Skeletal muscle satellite cell (primary cell): ENCODE measurements at regions not wholly inside any gene's neighbourhood (a gene's known extent, or its start where the extent isn't known, plus 50 kb on each side); places are given as distances from the start of the nearest gene placed in this dataset.

Experiments used
- H3K27me3 ChIP-seq: 2 replicates; pipeline ENCODE4 v1.7.0; 2013; ENCODE audit warnings: low read length; ENCODE audit not compliant: control insufficient read depth, insufficient read depth
- H3K36me3 ChIP-seq: 2 replicates; pipeline ENCODE4 v1.7.0; 2013; ENCODE audit warnings: mild to moderate bottlenecking, control low read depth, low read length; ENCODE audit not compliant: insufficient read depth
- H3K4me1 ChIP-seq: 2 replicates; pipeline ENCODE4 v1.7.0; 2013; ENCODE audit warnings: low read length; ENCODE audit not compliant: control insufficient read depth, insufficient read depth
- H3K4me2 ChIP-seq: 2 replicates; pipeline ENCODE4 v1.7.0; 2013; ENCODE audit warnings: mild to moderate bottlenecking, low read length
- H3K4me3 ChIP-seq: 2 replicates; pipeline ENCODE4 v1.7.0; 2013; ENCODE audit warnings: low read length
- H3K9ac ChIP-seq: 2 replicates; pipeline ENCODE4 v1.7.0; 2013; ENCODE audit warnings: mild to moderate bottlenecking, low read depth, low read length, moderate library complexity
- H3K9me3 ChIP-seq: replicated peaks from 2 replicates; pipeline ENCODE4 v1.7.0; 2013; ENCODE audit warnings: mild to moderate bottlenecking, control low read depth, low read length

DNA sequence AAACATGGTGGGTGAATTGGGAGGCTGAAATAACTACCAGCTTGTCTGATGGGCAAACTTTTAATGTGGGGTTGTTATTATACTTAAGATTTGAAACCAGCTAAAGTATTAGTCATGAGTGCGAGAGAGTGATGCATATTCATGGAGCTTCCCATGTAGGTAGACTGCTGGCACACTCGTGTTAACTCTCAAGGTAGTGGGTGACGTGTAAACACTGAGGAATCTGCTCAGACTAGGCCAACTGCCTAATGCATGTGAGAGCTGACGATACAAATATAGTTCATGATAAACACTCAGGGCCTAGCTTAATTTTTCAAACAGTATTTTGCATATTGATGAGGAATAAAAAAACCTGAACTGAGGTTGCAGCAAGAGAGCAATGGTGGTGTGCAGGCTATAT lies 1165.7 kb upstream of the PIK3C3 start:
- no peak overlapping the region for H3K9ac ChIP-seq
- H3K36me3 ChIP-seq: no peaks in the 10 kb centered on the region
- no peaks in the 10 kb centered on the region for H3K9me3 ChIP-seq
- H3K4me2 ChIP-seq: no peak overlapping the region
- no peaks in the 10 kb centered on the region for H3K27me3 ChIP-seq
- H3K4me3 ChIP-seq: no peak overlapping the region
- H3K4me1 ChIP-seq: no peaks in the 10 kb centered on the region

DNA sequence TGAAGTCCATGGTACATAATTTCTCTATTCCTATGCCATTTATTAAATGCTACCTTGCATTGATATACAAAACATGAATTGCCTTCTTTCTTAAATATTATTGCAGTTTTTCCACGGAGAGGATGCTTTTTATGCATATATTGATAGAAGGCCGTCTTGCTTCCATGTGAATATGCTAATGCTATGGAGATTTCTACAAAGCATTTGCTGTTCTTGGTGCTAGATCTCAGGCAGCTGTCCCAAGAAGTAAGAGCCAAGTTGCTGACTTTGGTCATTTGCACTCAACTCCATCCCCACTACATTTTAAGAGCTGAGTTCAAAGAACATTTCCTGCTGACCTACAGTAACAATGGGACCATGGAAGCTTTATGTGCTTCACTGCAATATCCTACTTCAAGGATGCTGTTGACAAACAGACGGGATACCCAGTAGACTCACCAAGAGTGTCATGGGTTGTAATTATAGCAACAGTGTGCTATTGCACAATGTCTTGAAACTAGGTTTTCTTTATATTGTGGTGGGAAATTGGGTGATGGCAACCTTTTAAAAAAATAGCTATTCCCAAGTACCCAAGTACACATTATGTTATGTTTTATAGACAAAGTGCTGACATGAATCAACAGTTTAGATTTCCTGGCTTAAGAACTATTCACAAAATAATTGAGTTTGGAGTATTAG lies 1172.4 kb upstream of the PIK3C3 start:
- Histone ChIP-seq H3K36me3 (no peaks in the 10 kb centered on the region), H3K9me3 (no peaks in the 10 kb centered on the region), H3K4me2 (no peak overlapping the region), H3K27me3 (no peaks in the 10 kb centered on the region), H3K4me1 (no peaks in the 10 kb centered on the region), H3K4me3 (no peak overlapping the region), H3K9ac (no peak overlapping the region)

DNA sequence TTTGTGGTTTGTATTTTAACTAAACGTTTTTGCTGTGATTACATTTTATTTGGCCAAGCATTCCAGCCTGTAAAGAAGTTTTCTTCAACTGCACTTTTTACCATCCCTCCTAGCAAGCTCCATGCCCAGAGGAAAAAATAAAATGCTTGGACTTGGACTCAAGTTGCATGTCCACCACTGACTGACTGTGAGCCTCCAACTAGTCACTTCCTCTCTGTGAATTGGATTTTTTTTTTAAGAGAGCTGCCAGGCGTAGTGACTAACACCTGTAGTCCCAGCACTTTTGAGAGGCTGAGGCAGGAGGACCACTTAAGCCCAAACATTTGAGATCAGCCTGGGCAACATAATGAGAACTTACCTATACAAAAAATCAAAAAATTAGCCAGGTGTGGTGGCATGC lies 1185.2 kb upstream of the PIK3C3 start:
- H3K4me2 ChIP-seq: no peak overlapping the region
- no peaks in the 10 kb centered on the region for H3K9me3 ChIP-seq
- H3K27me3 ChIP-seq: no peaks in the 10 kb centered on the region
- no peak overlapping the region for H3K9ac ChIP-seq
- H3K4me1 ChIP-seq: no peaks in the 10 kb centered on the region
- H3K4me3 ChIP-seq: no peak overlapping the region
- H3K36me3 ChIP-seq: no peaks in the 10 kb centered on the region

DNA sequence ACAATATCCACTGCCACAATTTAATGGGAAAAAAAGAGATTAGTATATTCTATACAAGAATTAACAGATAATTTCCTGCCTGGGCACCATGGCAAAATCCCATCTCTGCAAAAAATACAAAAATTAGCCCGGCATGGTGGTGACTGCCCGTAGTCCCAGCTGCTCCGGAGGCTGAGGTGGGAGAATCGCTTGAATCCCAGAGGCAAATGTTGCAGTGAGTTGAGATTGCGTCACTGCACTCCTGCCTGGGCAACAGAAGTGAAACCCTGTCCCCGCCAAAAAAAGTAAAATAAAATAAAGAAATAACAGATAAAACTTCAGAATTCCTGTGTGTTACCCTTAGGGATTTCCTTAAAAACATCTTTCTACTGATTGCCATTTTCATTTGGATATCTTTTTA lies 1194.8 kb upstream of the PIK3C3 start:
- H3K4me1 ChIP-seq: peaks cover 2% of the 10 kb centered on the region
- H3K9me3 ChIP-seq: no peaks in the 10 kb centered on the region
- H3K9ac ChIP-seq: no peak overlapping the region
- H3K36me3 ChIP-seq: no peaks in the 10 kb centered on the region
- H3K27me3 ChIP-seq: no peaks in the 10 kb centered on the region
- no peak overlapping the region for H3K4me3 ChIP-seq
- H3K4me2 ChIP-seq: no peak overlapping the region

DNA sequence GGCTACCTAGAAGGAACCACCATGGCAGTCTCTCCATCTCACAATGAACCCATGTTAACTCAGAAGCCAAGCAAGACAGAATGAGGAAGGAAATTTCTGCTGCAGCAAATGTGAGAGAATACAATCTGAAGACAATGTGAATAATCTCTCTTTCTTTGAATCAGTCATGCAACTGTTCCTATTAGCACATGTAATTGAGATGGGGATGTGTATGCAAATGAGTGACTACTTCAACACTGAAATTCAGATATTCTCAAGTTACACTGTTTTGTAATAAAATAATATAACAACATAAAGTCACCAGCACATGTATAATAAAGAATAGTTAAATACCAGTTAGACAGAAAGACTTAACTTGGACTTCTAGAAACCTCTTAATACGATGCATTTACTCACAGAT lies 1200.6 kb upstream of the PIK3C3 start:
- H3K4me1 ChIP-seq: peaks cover 9% of the 10 kb centered on the region
- no peaks in the 10 kb centered on the region for H3K9me3 ChIP-seq
- H3K36me3 ChIP-seq: no peaks in the 10 kb centered on the region
- H3K9ac ChIP-seq: no peak overlapping the region
- H3K4me3 ChIP-seq: no peak overlapping the region
- no peaks in the 10 kb centered on the region for H3K27me3 ChIP-seq
- H3K4me2 ChIP-seq: no peak overlapping the region

DNA sequence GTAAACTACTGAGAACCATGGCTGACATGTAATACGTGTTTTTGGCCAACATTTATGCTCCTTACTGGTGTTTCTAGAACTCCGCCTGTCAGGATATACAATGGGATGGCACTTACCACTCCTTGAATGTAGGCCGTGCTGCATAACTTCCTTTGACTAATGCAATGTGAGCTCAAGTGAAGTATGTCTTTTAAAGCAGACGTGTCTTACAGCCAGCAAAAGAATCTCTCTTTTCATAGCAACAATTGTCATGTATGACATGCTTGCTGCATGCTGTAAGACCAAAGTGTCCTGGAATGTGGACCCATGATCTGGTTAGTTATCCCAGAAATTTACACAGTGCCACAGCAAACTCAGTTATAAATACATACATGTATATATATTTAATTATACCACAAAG lies 1202.7 kb upstream of the PIK3C3 start:
- no peak overlapping the region for H3K4me3 ChIP-seq
- no peaks in the 10 kb centered on the region for H3K27me3 ChIP-seq
- H3K36me3 ChIP-seq: no peaks in the 10 kb centered on the region
- H3K4me1 ChIP-seq: peaks cover 9% of the 10 kb centered on the region
- H3K9me3 ChIP-seq: no peaks in the 10 kb centered on the region
- no peak overlapping the region for H3K9ac ChIP-seq
- no peak overlapping the region for H3K4me2 ChIP-seq

DNA sequence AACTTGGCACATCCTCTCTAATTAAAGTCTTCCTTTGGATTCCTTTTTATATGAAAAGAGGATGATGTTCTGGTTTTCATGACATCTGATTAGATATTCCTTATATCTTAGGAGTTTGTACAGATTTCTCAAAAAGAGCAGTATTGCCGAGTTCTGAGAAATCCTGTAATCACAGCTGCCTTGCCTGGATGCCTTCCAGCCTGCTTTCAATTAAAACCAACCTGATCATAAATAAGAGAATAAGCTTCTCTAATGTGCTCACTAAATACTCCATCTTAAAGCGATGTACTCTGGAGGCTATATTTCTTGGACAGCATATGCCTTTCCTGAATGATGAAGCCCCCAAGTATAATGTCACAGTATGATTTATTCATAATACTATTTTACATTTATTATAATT lies 1203.8 kb upstream of the PIK3C3 start:
- Histone ChIP-seq H3K4me1 (peaks cover 9% of the 10 kb centered on the region), H3K4me3 (no peak overlapping the region), H3K27me3 (no peaks in the 10 kb centered on the region), H3K9me3 (no peaks in the 10 kb centered on the region), H3K36me3 (no peaks in the 10 kb centered on the region), H3K4me2 (no peak overlapping the region), H3K9ac (no peak overlapping the region)

DNA sequence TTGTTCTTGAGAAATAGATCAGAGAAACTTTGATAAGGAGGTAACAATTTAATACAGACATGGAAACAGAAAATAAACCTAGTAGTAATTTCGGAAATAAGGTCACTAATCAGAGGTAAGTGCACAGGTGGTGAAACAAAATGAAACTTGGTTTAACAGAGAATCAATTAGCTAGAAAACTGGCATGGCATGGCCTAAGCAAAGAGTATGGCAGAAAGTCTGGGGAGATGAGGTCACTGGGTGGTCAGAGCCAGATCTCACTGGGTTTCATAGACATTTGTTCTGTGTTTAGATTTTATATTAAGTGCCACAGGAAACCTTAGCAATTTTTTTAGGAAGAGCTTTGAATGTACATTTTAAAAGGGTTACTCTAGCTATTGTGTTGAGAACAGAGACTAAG lies 1216.0 kb upstream of the PIK3C3 start:
- Histone ChIP-seq H3K9ac (no peak overlapping the region), H3K4me3 (no peak overlapping the region), H3K4me2 (no peak overlapping the region), H3K9me3 (no peaks in the 10 kb centered on the region), H3K4me1 (no peaks in the 10 kb centered on the region), H3K36me3 (no peaks in the 10 kb centered on the region), H3K27me3 (no peaks in the 10 kb centered on the region)

DNA sequence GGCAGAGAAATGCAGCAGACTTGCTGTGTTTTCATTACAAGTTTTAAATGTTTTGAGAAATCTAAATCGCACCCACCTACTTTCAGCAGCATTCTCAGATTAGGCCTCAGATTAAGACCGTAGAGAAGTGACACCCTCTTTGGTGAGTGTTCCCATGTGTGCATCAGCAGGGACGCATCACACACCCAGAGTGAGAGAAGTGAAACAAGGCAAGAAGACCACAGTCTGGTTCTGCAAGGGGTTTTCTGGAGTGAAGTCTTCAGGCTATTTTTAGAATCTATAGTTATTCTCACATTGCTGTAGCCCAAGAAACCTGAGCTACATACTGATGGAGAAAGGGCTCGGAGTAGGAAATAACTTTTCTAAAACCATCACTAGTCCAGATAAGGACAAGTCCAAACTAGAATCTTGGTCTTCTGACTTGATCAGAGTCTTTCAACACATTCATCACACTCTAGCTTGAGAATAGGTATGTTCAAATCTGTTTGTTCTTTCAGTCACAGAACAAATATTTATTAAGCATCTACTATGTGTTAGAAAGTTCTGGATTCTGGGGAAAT lies 1216.6 kb upstream of the PIK3C3 start:
- H3K4me1 ChIP-seq: no peaks in the 10 kb centered on the region
- no peaks in the 10 kb centered on the region for H3K9me3 ChIP-seq
- H3K4me2 ChIP-seq: no peak overlapping the region
- H3K9ac ChIP-seq: no peak overlapping the region
- H3K4me3 ChIP-seq: no peak overlapping the region
- no peaks in the 10 kb centered on the region for H3K27me3 ChIP-seq
- H3K36me3 ChIP-seq: no peaks in the 10 kb centered on the region

DNA sequence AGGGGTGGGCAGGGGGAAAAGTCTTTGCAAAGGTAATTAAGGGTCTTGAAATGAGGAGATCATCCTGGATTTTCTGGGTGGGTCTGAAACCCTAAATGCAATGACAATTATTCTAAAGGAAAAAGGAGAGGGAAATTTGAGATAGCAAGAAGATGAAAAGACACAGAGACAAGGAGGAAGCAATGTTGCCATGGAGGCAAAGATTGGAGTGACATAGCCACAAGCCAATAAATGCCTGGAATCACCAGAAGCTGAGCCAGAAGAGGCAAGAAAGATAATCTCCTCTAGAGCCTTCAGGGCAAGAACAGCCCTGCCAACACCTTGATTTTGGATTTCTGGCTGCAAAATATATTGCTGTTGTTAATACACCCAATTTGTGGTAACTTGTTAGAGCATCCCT lies 1246.3 kb upstream of the PIK3C3 start:
- H3K9me3 ChIP-seq: no peaks in the 10 kb centered on the region
- no peak overlapping the region for H3K9ac ChIP-seq
- no peaks in the 10 kb centered on the region for H3K27me3 ChIP-seq
- no peaks in the 10 kb centered on the region for H3K4me1 ChIP-seq
- H3K4me2 ChIP-seq: no peak overlapping the region
- no peak overlapping the region for H3K4me3 ChIP-seq
- no peaks in the 10 kb centered on the region for H3K36me3 ChIP-seq

DNA sequence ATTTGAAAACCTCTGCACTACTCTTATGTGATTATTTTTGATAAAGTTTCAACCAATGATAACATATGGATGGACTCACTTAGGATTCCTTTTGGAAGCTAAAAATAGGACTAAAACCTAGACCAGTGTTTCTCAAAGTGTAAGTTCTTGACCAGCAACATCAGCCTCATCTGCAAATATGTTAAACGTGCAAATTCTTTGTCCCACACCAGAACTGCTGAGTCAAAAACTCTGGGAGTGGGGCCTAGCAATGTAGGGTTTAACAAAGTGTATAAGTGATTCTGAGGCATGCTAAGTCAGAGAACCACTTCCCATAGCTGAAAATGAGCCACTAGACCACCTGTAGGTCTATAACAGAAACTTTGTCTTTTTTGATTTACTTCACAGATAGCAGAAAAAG lies 1247.2 kb upstream of the PIK3C3 start:
- Histone ChIP-seq H3K4me3 (no peak overlapping the region), H3K4me2 (no peak overlapping the region), H3K9me3 (no peaks in the 10 kb centered on the region), H3K9ac (no peak overlapping the region), H3K27me3 (no peaks in the 10 kb centered on the region), H3K4me1 (no peaks in the 10 kb centered on the region), H3K36me3 (no peaks in the 10 kb centered on the region)

DNA sequence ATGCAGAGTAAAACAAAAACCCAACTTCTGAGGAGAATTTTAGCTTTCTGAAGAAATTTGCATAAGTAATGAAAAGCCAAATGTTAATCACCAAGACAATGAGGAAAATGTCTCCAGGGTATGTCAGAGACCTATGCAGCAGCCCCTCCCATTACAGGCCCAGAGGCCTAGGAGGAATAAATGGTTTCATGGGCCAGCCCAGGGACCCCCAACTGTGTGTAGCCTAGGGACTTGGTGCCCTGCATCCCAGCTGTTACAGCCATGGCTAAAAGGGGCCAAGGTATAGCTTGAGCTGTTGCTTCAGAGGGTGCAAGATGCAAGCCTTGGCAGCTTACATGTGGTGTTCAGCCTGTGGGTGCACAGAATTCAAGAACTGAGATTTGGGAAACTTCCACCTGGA lies 1256.9 kb upstream of the PIK3C3 start:
- Histone ChIP-seq H3K4me2 (no peak overlapping the region), H3K9me3 (peaks cover 3% of the 10 kb centered on the region), H3K4me1 (no peaks in the 10 kb centered on the region), H3K36me3 (no peaks in the 10 kb centered on the region), H3K27me3 (no peaks in the 10 kb centered on the region), H3K9ac (no peak overlapping the region), H3K4me3 (no peak overlapping the region)
